OCI-LY1 (cell line): ENCODE measurements at regions not wholly inside any gene's neighbourhood (a gene's known extent, or its start where the extent isn't known, plus 50 kb on each side); places are given as distances from the start of the nearest gene placed in this dataset.

Experiments used
- H2AFZ ChIP-seq: fragments of 200-600 bp; sonication (generic), shearing (Covaris generic); 2 replicates; pipeline ENCODE4 v1.6.0; 2014; ENCODE audit warnings: antibody characterized with exemption, mild to moderate bottlenecking, low read length
- H3F3A ChIP-seq: fragments of 200-600 bp; sonication (generic), shearing (Covaris generic); 2 replicates; pipeline ENCODE4 v1.6.0; 2014; ENCODE audit warnings: mild to moderate bottlenecking, antibody characterized with exemption, low read length, moderate library complexity; ENCODE audit not compliant: insufficient read depth
- H3K27ac ChIP-seq: fragments of 200-600 bp; sonication (generic); 2 replicates; pipeline ENCODE4 v1.5.1; 2014; ENCODE audit warnings: low read length, mixed run types, mild to moderate bottlenecking, low read depth; ENCODE audit not compliant: poor library complexity, severe bottlenecking
- H3K27me3 ChIP-seq: fragments of 200-600 bp; sonication (generic); 2 replicates; pipeline ENCODE4 v1.6.0; 2014; ENCODE audit warnings: antibody characterized with exemption, mild to moderate bottlenecking, low read length, moderate library complexity; ENCODE audit not compliant: insufficient read depth
- H3K36me3 ChIP-seq: fragments of 200-600 bp; sonication (generic); 2 replicates; pipeline ENCODE4 v1.6.1; 2014; ENCODE audit warnings: mild to moderate bottlenecking, antibody characterized with exemption, low read length, moderate library complexity, mixed read lengths; ENCODE audit not compliant: insufficient read depth
- H3K4me1 ChIP-seq: fragments of 200-600 bp; sonication (generic); 2 replicates; pipeline ENCODE4 v1.5.1; 2014; ENCODE audit warnings: mild to moderate bottlenecking, low read length, moderate library complexity; ENCODE audit not compliant: insufficient read depth, severe bottlenecking
- H3K4me2 ChIP-seq: fragments of 200-600 bp; sonication (generic), shearing (Covaris generic); 2 replicates; pipeline ENCODE4 v1.6.1; 2014; ENCODE audit warnings: low read length
- H3K4me3 ChIP-seq: fragments of 200-600 bp; sonication (generic); 2 replicates; pipeline ENCODE4 v1.5.1; 2014; ENCODE audit warnings: low read length, low read depth, mild to moderate bottlenecking, mixed read lengths; ENCODE audit not compliant: poor library complexity, severe bottlenecking
- H3K79me2 ChIP-seq: fragments of 200-600 bp; shearing (Covaris generic); 2 replicates; pipeline ENCODE4 v1.6.1; 2016; ENCODE audit warnings: mixed run types, low read length, mixed read lengths; ENCODE audit not compliant: insufficient read depth
- H3K9ac ChIP-seq: fragments of 200-600 bp; sonication (generic), shearing (Covaris generic); 2 replicates; pipeline ENCODE4 v1.6.1; 2014; ENCODE audit warnings: mild to moderate bottlenecking, low read length, mixed read lengths
- H3K9me2 ChIP-seq: fragments of 200-600 bp; sonication (generic), shearing (Covaris generic); 2 replicates; pipeline ENCODE4 v1.6.1; 2014; ENCODE audit warnings: low read depth, mild to moderate bottlenecking, low read length, mixed read lengths
- H3K9me3 ChIP-seq: fragments of 200-600 bp; shearing (Covaris generic); 2 replicates; pipeline ENCODE4 v1.6.1; 2014; ENCODE audit warnings: low read length, mixed read lengths
- H4K20me1 ChIP-seq: fragments of 200-600 bp; sonication (generic), shearing (Covaris generic); 2 replicates; pipeline ENCODE4 v1.6.0; 2016; ENCODE audit warnings: mild to moderate bottlenecking, low read length; ENCODE audit not compliant: insufficient read depth
- CTCF ChIP-seq: fragments of 200-600 bp; sonication (generic), shearing (Covaris generic); IDR thresholded peaks from 2 replicates; pipeline ENCODE4 v1.5.1; 2017; ENCODE audit warnings: mild to moderate bottlenecking, antibody characterized with exemption, low read length, moderate library complexity, mixed read lengths
- EZH2 ChIP-seq: fragments of 200-600 bp; sonication (generic), shearing (Covaris generic); IDR thresholded peaks from 2 replicates; pipeline ENCODE4 v1.8.0; 2017; ENCODE audit warnings: borderline replicate concordance, mixed run types, mild to moderate bottlenecking, antibody characterized with exemption, low read length, moderate library complexity, mixed read lengths

GRCh38 chr6:163741743-163742363 lies 327.3 kb downstream of the QKI start:
- Histone ChIP-seq H3K36me3 (no peaks in the 10 kb centered on the region), H2AFZ (no peak overlapping the region), H4K20me1 (no peaks in the 10 kb centered on the region), H3K9me2 (no peaks in the 10 kb centered on the region), H3K27ac (no peak overlapping the region), H3K9me3 (peaks cover 3% of the 10 kb centered on the region; the same call in 1 of the 2 replicates), H3K27me3 (no peaks in the 10 kb centered on the region), H3K4me1 (peaks cover 29% of the 10 kb centered on the region), H3F3A (no peaks in the 10 kb centered on the region), H3K79me2 (no peaks in the 10 kb centered on the region), H3K9ac (no peak overlapping the region), H3K4me3 (no peak overlapping the region), H3K4me2 (no peak overlapping the region)
- TF ChIP-seq CTCF (no peak), EZH2 (no peak)

GRCh38 chr6:163741342-163741741 lies 326.8 kb downstream of the QKI start:
- Histone ChIP-seq H3K36me3 (no peaks in the 10 kb centered on the region), H3K4me3 (no peak overlapping the region), H3K9ac (no peak overlapping the region), H4K20me1 (no peaks in the 10 kb centered on the region), H3K27me3 (no peaks in the 10 kb centered on the region), H3K9me3 (peaks cover 3% of the 10 kb centered on the region; the same call in 1 of the 2 replicates), H3K27ac (no peak overlapping the region), H3K4me2 (no peak overlapping the region), H3F3A (no peaks in the 10 kb centered on the region), H3K9me2 (no peaks in the 10 kb centered on the region), H3K4me1 (peaks cover 28% of the 10 kb centered on the region), H2AFZ (no peak overlapping the region), H3K79me2 (no peaks in the 10 kb centered on the region)
- TF ChIP-seq CTCF (no peak), EZH2 (no peak)

- peaks cover 3% of the 10 kb centered on the region; the same call in 1 of the 2 replicates for H3K9me3 ChIP-seq
- H3K36me3 ChIP-seq = no peaks in the 10 kb centered on the region
- H3K9ac ChIP-seq = no peak overlapping the region
- H3K4me1 ChIP-seq = peaks cover 28% of the 10 kb centered on the region
- no peak overlapping the region for H3K27ac ChIP-seq
- TF ChIP-seq EZH2 = no peak
- TF ChIP-seq CTCF = no peak
- no peaks in the 10 kb centered on the region for H3K9me2 ChIP-seq
- no peaks in the 10 kb centered on the region for H4K20me1 ChIP-seq
- H2AFZ ChIP-seq = no peak overlapping the region
- H3F3A ChIP-seq = no peaks in the 10 kb centered on the region
- H3K4me3 ChIP-seq = no peak overlapping the region
- H3K4me2 ChIP-seq = no peak overlapping the region
- H3K79me2 ChIP-seq = no peaks in the 10 kb centered on the region
- H3K27me3 ChIP-seq = no peaks in the 10 kb centered on the region
Measured at GRCh38 chr6:163739966-163740365, 325.4 kb downstream of the QKI start.
